Kidney capillary endothelial cell (primary cell): ENCODE measurements at regions not wholly inside any gene's neighbourhood (a gene's known extent, or its start where the extent isn't known, plus 50 kb on each side); places are given as distances from the start of the nearest gene placed in this dataset.
"Not testable (repeated sequence)": the region's sequence is repeated elsewhere in the genome, so short reads cannot be mapped to it uniquely, and the experiment has no call there.

Experiments used
- DNase-seq: peaks from one replicate; pipeline ENCODE4 v3.0.0-alpha.2; 2018; ENCODE audit warnings: low spot score

GRCh38 chr5:89071941-89072331, 189.0 kb upstream of the MEF2C start:
- DNase-seq: no peak

- no peak for DNase-seq
Measured at GRCh38 chr5:89071101-89071940, 188.3 kb upstream of the MEF2C start.

- no peak for DNase-seq
Measured at GRCh38 chr5:89069591-89069990, 186.6 kb upstream of the MEF2C start.

- no peak for DNase-seq
Measured at GRCh38 chr5:89067362-89067761, 184.4 kb upstream of the MEF2C start.

- no peak for DNase-seq
Measured at GRCh38 chr5:89065919-89066318, 182.9 kb upstream of the MEF2C start.

GRCh38 chr5:89064736-89065135, 181.8 kb upstream of the MEF2C start:
- no peak for DNase-seq

GRCh38 chr5:89064054-89064453, 181.1 kb upstream of the MEF2C start:
- DNase-seq: no peak

- no peak for DNase-seq
Measured at GRCh38 chr5:89060768-89061167, 177.8 kb upstream of the MEF2C start.

- DNase-seq: no peak
Measured at GRCh38 chr5:89059274-89059673, 176.3 kb upstream of the MEF2C start.

- no peak for DNase-seq
Measured at GRCh38 chr5:89055695-89056085, 172.7 kb upstream of the MEF2C start.

- no peak for DNase-seq
Measured at GRCh38 chr5:89055015-89055694, 172.2 kb upstream of the MEF2C start.

GRCh38 chr5:89053547-89053946, 170.6 kb upstream of the MEF2C start:
- no peak for DNase-seq

- not testable (repeated sequence) for DNase-seq
Measured at GRCh38 chr5:89050062-89050461, 167.1 kb upstream of the MEF2C start.

GRCh38 chr5:89047571-89047970, 164.6 kb upstream of the MEF2C start:
- no peak for DNase-seq

GRCh38 chr5:89045216-89045615, 162.2 kb upstream of the MEF2C start:
- no peak for DNase-seq

- DNase-seq: no peak
Measured at GRCh38 chr5:89044674-89045200, 161.8 kb upstream of the MEF2C start.

- DNase-seq: no peak
Measured at GRCh38 chr5:89043676-89044075, 160.7 kb upstream of the MEF2C start.

- no peak for DNase-seq
Measured at GRCh38 chr5:89042746-89043145, 159.8 kb upstream of the MEF2C start.

GRCh38 chr5:89041976-89042375, 159.0 kb upstream of the MEF2C start:
- DNase-seq: no peak

GRCh38 chr5:89041249-89041779, 158.3 kb upstream of the MEF2C start:
- DNase-seq: no peak

- DNase-seq: peak; percentile 6
Measured at GRCh38 chr5:89036704-89037489, 153.9 kb upstream of the MEF2C start.

- DNase-seq: no peak
Measured at GRCh38 chr5:89036166-89036565, 153.2 kb upstream of the MEF2C start.
